ENCODE measurements at regions not wholly inside any gene's neighbourhood (a gene's known extent, or its start where the extent isn't known, plus 50 kb on each side); places are given as distances from the start of the nearest gene placed in this dataset.

GRCh38 chr6:43922426-43923375 lies 152.7 kb downstream of the VEGFA start:
- peak; percentile 48 for DNase-seq (ENCODE audit: low spot score)
- no peak overlapping the region for H3K4me3 Mint-ChIP-seq (ENCODE audit: unreplicated experiment)
- peaks cover 3% of the 10 kb centered on the region for H3K27me3 Mint-ChIP-seq (ENCODE audit: low read depth)
- TF ChIP-seq CTCF (IDR thresholded peaks at IDR 0.05) = no peak
- no peak overlapping the region for H3K27ac Mint-ChIP-seq (ENCODE audit: unreplicated experiment)
- H3K9me3 Mint-ChIP-seq (ENCODE audit: low read depth) = no peaks in the 10 kb centered on the region
- H3K36me3 Mint-ChIP-seq (ENCODE audit: low read depth) = peaks cover 3% of the 10 kb centered on the region
- H3K4me1 Mint-ChIP-seq (ENCODE audit: low read depth) = peaks cover 38% of the 10 kb centered on the region

GRCh38 chr6:43921548-43922425 lies 151.8 kb downstream of the VEGFA start:
- Mint-ChIP-seq H3K9me3 (ENCODE audit: low read depth) (no peaks in the 10 kb centered on the region), H3K27ac (ENCODE audit: unreplicated experiment) (no peak overlapping the region), H3K36me3 (ENCODE audit: low read depth) (peaks cover 3% of the 10 kb centered on the region), H3K4me1 (ENCODE audit: low read depth) (peaks cover 29% of the 10 kb centered on the region), H3K4me3 (ENCODE audit: unreplicated experiment) (no peak overlapping the region), H3K27me3 (ENCODE audit: low read depth) (peaks cover 3% of the 10 kb centered on the region)
- no peak for DNase-seq (ENCODE audit: low spot score)
- TF ChIP-seq CTCF (IDR thresholded peaks at IDR 0.05) = no peak

GRCh38 chr6:43921039-43921438 lies 151.0 kb downstream of the VEGFA start:
- H3K4me3 Mint-ChIP-seq (ENCODE audit: unreplicated experiment) = no peak overlapping the region
- peaks cover 3% of the 10 kb centered on the region for H3K36me3 Mint-ChIP-seq (ENCODE audit: low read depth)
- H3K9me3 Mint-ChIP-seq (ENCODE audit: low read depth) = no peaks in the 10 kb centered on the region
- H3K27ac Mint-ChIP-seq (ENCODE audit: unreplicated experiment) = no peak overlapping the region
- peaks cover 3% of the 10 kb centered on the region for H3K27me3 Mint-ChIP-seq (ENCODE audit: low read depth)
- no peak for TF ChIP-seq CTCF (IDR thresholded peaks at IDR 0.05)
- H3K4me1 Mint-ChIP-seq (ENCODE audit: low read depth) = peaks cover 25% of the 10 kb centered on the region
- DNase-seq (ENCODE audit: low spot score) = no peak

- Mint-ChIP-seq H3K9me3 (ENCODE audit: low read depth) (no peaks in the 10 kb centered on the region), H3K27ac (ENCODE audit: unreplicated experiment) (no peak overlapping the region), H3K36me3 (ENCODE audit: low read depth) (peaks cover 3% of the 10 kb centered on the region), H3K4me1 (ENCODE audit: low read depth) (peaks cover 17% of the 10 kb centered on the region), H3K4me3 (ENCODE audit: unreplicated experiment) (no peak overlapping the region), H3K27me3 (ENCODE audit: low read depth) (peaks cover 3% of the 10 kb centered on the region)
- DNase-seq (ENCODE audit: low spot score) = no peak
- no peak for TF ChIP-seq CTCF (IDR thresholded peaks at IDR 0.05)
These were observed 149.8 kb downstream of the VEGFA start for GRCh38 chr6:43919774-43920173.

GRCh38 chr6:43917878-43918382 lies 147.9 kb downstream of the VEGFA start:
- Mint-ChIP-seq H3K27me3 (ENCODE audit: low read depth) (peaks cover 3% of the 10 kb centered on the region), H3K27ac (ENCODE audit: unreplicated experiment) (no peak overlapping the region), H3K4me1 (ENCODE audit: low read depth) (peaks cover 12% of the 10 kb centered on the region), H3K4me3 (ENCODE audit: unreplicated experiment) (no peak overlapping the region), H3K9me3 (ENCODE audit: low read depth) (no peaks in the 10 kb centered on the region), H3K36me3 (ENCODE audit: low read depth) (peaks cover 3% of the 10 kb centered on the region)
- no peak for DNase-seq (ENCODE audit: low spot score)
- no peak for TF ChIP-seq CTCF (IDR thresholded peaks at IDR 0.05)

All from chondrocyte (in vitro differentiated cells).